ENCODE measurements at regions not wholly inside any gene's neighbourhood (a gene's known extent, or its start where the extent isn't known, plus 50 kb on each side); places are given as distances from the start of the nearest gene placed in this dataset.

- no peak for DNase-seq (ENCODE audit: low spot score)
Observed at GRCh38 chr15:81481346-81481745, 107.3 kb upstream of the TMC3 start.

GRCh38 chr15:81480645-81481053 is 106.6 kb upstream of the TMC3 start:
- DNase-seq (ENCODE audit: low spot score): peak; percentile 48

- no peak for DNase-seq (ENCODE audit: low spot score)
Observed at GRCh38 chr15:81478354-81478753, 104.3 kb upstream of the TMC3 start.

- DNase-seq (ENCODE audit: low spot score): no peak
Observed at GRCh38 chr15:81475926-81476325, 101.9 kb upstream of the TMC3 start.

GRCh38 chr15:81475471-81475870 is 101.5 kb upstream of the TMC3 start:
- no peak for DNase-seq (ENCODE audit: low spot score)

- DNase-seq (ENCODE audit: low spot score): no peak
Observed at GRCh38 chr15:81473946-81474345, 99.9 kb upstream of the TMC3 start.

- DNase-seq (ENCODE audit: low spot score): no peak
Observed at GRCh38 chr15:81473177-81473576, 99.2 kb upstream of the TMC3 start.

- DNase-seq (ENCODE audit: low spot score): no peak
Observed at GRCh38 chr15:81471151-81471550, 97.1 kb upstream of the TMC3 start.

GRCh38 chr15:81469154-81469553 is 95.1 kb upstream of the TMC3 start:
- DNase-seq (ENCODE audit: low spot score): no peak

- no peak for DNase-seq (ENCODE audit: low spot score)
Observed at GRCh38 chr15:81466741-81467140, 92.7 kb upstream of the TMC3 start.

- no peak for DNase-seq (ENCODE audit: low spot score)
Observed at GRCh38 chr15:81454024-81454423, 80.0 kb upstream of the TMC3 start.

GRCh38 chr15:81450721-81451120 is 76.7 kb upstream of the TMC3 start:
- DNase-seq (ENCODE audit: low spot score): no peak

GRCh38 chr15:81449836-81450474 is 75.9 kb upstream of the TMC3 start:
- no peak for DNase-seq (ENCODE audit: low spot score)

GRCh38 chr15:81443040-81443820 is 69.2 kb upstream of the TMC3 start:
- DNase-seq (ENCODE audit: low spot score): no peak

- no peak for DNase-seq (ENCODE audit: low spot score)
Observed at GRCh38 chr15:81442454-81442853, 68.4 kb upstream of the TMC3 start.

GRCh38 chr15:81434851-81435250 is 60.8 kb upstream of the TMC3 start:
- DNase-seq (ENCODE audit: low spot score): no peak

GRCh38 chr15:81433462-81433861 is 59.4 kb upstream of the TMC3 start:
- no peak for DNase-seq (ENCODE audit: low spot score)

- DNase-seq (ENCODE audit: low spot score): no peak
Observed at GRCh38 chr15:81432179-81432578, 58.2 kb upstream of the TMC3 start.

GRCh38 chr15:81427176-81427575 is 53.2 kb upstream of the TMC3 start:
- no peak for DNase-seq (ENCODE audit: low spot score)

- no peak for DNase-seq (ENCODE audit: low spot score)
Observed at GRCh38 chr15:81425905-81426304, 51.9 kb upstream of the TMC3 start.
